Femur (tissue), 1 donor: ENCODE measurements at regions not wholly inside any gene's neighbourhood (a gene's known extent, or its start where the extent isn't known, plus 50 kb on each side); places are given as distances from the start of the nearest gene placed in this dataset.

Experiments
- DNase-seq: peaks from one replicate; pipeline ENCODE4 v3.0.0-alpha.2; 2017

- DNase-seq: no peak
Measured at GRCh38 chr17:13940858-13941665, 128.2 kb upstream of the COX10 start.

- no peak for DNase-seq
Measured at GRCh38 chr17:13941781-13942180, 127.5 kb upstream of the COX10 start.

GRCh38 chr17:13943909-13944308 lies 125.4 kb upstream of the COX10 start:
- no peak for DNase-seq

- no peak for DNase-seq
Measured at GRCh38 chr17:13947499-13947898, 121.8 kb upstream of the COX10 start.

- no peak for DNase-seq
Measured at GRCh38 chr17:13952009-13952750, 117.1 kb upstream of the COX10 start.

- DNase-seq: no peak
Measured at GRCh38 chr17:13953841-13954240, 115.5 kb upstream of the COX10 start.

- DNase-seq: no peak
Measured at GRCh38 chr17:13957636-13958035, 111.7 kb upstream of the COX10 start.

GRCh38 chr17:13958773-13959172 lies 110.5 kb upstream of the COX10 start:
- DNase-seq: no peak

- DNase-seq: no peak
Measured at GRCh38 chr17:13961265-13961664, 108.0 kb upstream of the COX10 start.

GRCh38 chr17:13962716-13963240 lies 106.5 kb upstream of the COX10 start:
- DNase-seq: no peak

- no peak for DNase-seq
Measured at GRCh38 chr17:13967416-13967815, 101.9 kb upstream of the COX10 start.

GRCh38 chr17:13970531-13970930 lies 98.8 kb upstream of the COX10 start:
- DNase-seq: no peak

- DNase-seq: no peak
Measured at GRCh38 chr17:13973960-13974651, 95.2 kb upstream of the COX10 start.

- no peak for DNase-seq
Measured at GRCh38 chr17:13977837-13978236, 91.5 kb upstream of the COX10 start.

- no peak for DNase-seq
Measured at GRCh38 chr17:13978478-13978877, 90.8 kb upstream of the COX10 start.

GRCh38 chr17:13981881-13982280 lies 87.4 kb upstream of the COX10 start:
- DNase-seq: no peak

GRCh38 chr17:13984956-13985355 lies 84.3 kb upstream of the COX10 start:
- DNase-seq: no peak

GRCh38 chr17:13986855-13987254 lies 82.4 kb upstream of the COX10 start:
- no peak for DNase-seq

GRCh38 chr17:13989138-13989537 lies 80.2 kb upstream of the COX10 start:
- no peak for DNase-seq

- DNase-seq: no peak
Measured at GRCh38 chr17:13993106-13993505, 76.2 kb upstream of the COX10 start.

- no peak for DNase-seq
Measured at GRCh38 chr17:13994050-13994449, 75.3 kb upstream of the COX10 start.

- DNase-seq: no peak
Measured at GRCh38 chr17:13995856-13996271, 73.4 kb upstream of the COX10 start.

- no peak for DNase-seq
Measured at GRCh38 chr17:13996276-13996675, 73.0 kb upstream of the COX10 start.
